ENCODE measurements at regions not wholly inside any gene's neighbourhood (a gene's known extent, or its start where the extent isn't known, plus 50 kb on each side); places are given as distances from the start of the nearest gene placed in this dataset.

DNA sequence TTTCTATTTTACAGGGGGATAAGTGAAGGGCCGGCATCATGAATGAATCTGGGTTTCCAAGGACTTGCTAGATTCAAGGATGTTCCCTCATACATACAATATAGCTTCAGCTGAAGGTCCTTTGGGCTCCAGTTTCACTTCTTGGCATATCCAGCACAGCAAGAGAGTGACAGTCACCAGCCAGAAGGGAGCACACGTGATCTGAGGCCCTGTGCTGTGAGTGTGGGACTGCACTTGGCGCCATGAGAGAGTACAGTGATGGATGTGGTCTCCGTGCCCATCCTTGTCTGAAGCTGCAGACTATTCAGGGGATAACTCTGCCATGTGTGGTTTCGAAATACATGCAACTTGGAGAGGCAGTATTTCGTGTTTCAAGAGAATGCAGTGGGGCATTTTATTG is 159.7 kb upstream of the DSCAM start:
- TF ChIP-seq, protein P1, sequence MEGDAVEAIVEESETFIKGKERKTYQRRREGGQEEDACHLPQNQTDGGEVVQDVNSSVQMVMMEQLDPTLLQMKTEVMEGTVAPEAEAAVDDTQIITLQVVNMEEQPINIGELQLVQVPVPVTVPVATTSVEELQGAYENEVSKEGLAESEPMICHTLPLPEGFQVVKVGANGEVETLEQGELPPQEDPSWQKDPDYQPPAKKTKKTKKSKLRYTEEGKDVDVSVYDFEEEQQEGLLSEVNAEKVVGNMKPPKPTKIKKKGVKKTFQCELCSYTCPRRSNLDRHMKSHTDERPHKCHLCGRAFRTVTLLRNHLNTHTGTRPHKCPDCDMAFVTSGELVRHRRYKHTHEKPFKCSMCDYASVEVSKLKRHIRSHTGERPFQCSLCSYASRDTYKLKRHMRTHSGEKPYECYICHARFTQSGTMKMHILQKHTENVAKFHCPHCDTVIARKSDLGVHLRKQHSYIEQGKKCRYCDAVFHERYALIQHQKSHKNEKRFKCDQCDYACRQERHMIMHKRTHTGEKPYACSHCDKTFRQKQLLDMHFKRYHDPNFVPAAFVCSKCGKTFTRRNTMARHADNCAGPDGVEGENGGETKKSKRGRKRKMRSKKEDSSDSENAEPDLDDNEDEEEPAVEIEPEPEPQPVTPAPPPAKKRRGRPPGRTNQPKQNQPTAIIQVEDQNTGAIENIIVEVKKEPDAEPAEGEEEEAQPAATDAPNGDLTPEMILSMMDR (IDR thresholded peaks at IDR 0.05; ENCODE audit: poor library complexity), result no peak
- TF ChIP-seq EZH2 (IDR thresholded peaks at IDR 0.05; ENCODE audit: borderline replicate concordance), result no peak
- no peak for TF ChIP-seq EZH2phosphoT487 (IDR thresholded peaks at IDR 0.05; ENCODE audit: low read depth, severe bottlenecking, unreplicated experiment)

All from hepatocyte (in vitro differentiated cells).